22Rv1 (cell line): ENCODE measurements at regions not wholly inside any gene's neighbourhood (a gene's known extent, or its start where the extent isn't known, plus 50 kb on each side); places are given as distances from the start of the nearest gene placed in this dataset.

Experiments
- ZFX ChIP-seq: fragments of 450-650 bp; IDR thresholded peaks from 2 replicates; pipeline ENCODE4 v1.6.1; 2017; ENCODE audit warnings: antibody characterized with exemption, borderline replicate concordance
- TF ChIP-seq, protein P1 (sequence below): fragments of 450-650 bp; IDR thresholded peaks from 2 replicates; pipeline ENCODE4 v1.5.1; 2017; ENCODE audit warnings: mild to moderate bottlenecking

- no peak for TF ChIP-seq ZFX
- TF ChIP-seq, protein P1, sequence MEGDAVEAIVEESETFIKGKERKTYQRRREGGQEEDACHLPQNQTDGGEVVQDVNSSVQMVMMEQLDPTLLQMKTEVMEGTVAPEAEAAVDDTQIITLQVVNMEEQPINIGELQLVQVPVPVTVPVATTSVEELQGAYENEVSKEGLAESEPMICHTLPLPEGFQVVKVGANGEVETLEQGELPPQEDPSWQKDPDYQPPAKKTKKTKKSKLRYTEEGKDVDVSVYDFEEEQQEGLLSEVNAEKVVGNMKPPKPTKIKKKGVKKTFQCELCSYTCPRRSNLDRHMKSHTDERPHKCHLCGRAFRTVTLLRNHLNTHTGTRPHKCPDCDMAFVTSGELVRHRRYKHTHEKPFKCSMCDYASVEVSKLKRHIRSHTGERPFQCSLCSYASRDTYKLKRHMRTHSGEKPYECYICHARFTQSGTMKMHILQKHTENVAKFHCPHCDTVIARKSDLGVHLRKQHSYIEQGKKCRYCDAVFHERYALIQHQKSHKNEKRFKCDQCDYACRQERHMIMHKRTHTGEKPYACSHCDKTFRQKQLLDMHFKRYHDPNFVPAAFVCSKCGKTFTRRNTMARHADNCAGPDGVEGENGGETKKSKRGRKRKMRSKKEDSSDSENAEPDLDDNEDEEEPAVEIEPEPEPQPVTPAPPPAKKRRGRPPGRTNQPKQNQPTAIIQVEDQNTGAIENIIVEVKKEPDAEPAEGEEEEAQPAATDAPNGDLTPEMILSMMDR = no peak
Measured at GRCh38 chr9:90433398-90433941, 209.2 kb downstream of the DIRAS2 start.
